NCI-H446 (cell line): ENCODE measurements at regions not wholly inside any gene's neighbourhood (a gene's known extent, or its start where the extent isn't known, plus 50 kb on each side); places are given as distances from the start of the nearest gene placed in this dataset.

Source experiments
- DNase-seq, 2 experiments: peaks; one replicate each; lab custom pipeline; 2025; lab: John Stamatoyannopoulos, UW

DNA sequence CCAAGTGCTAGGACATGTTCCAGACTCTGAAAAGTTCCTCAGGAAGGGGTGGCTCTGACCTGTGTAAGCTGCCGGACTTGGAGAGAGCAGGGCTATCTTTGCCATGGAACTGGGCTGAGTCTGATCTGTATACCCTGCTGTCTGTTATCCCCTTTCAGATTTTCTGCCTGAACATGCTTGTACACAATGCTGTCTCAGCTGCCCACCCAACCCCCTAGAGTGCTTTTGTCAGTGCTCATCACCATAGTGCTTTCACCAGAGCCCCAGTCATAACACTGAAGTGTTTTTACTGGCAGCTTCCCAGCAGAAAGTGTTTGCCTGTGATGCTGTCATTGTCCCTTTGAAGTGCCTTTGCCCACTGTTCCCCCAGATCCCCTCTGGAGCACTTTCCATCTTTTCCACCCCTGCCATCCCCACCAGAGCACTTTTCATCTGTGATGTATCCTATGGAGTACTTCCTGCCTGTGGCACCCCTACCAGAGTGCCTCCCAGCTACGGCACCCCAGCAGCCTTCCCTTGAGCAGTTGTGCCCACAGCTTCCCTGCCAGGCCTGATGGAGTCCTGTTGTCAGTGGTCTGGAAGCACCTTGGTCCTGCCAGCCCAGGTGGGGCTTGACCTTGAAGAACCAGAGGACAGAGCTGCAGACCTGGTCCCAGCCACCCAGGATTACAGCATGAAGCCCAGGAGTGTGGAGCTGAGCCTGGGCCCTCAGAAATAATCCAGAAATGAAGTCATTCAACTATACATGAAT is 397.7 kb downstream of the DIPK2A start:
- peak in 1 of 2 experiments; percentile 33 for DNase-seq

DNA sequence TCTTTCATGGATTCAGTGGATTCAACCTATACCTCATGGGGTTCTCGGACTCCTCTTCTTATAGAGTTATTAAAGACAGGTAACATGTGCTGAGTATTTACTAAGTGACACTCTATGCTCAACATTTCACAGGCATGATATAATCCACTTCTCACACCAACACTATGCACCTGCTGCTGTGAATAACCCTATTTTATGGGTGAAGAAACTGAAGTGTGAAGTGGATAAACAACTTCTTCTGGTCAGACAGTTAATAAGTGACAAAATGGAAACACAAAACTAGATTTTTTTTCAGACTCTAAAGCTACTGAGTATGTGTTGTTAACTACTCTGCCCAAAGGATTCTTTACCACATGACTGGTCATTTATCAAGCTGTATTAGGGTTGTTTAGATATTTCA is 403.5 kb downstream of the DIPK2A start:
- DNase-seq, result no peak

DNA sequence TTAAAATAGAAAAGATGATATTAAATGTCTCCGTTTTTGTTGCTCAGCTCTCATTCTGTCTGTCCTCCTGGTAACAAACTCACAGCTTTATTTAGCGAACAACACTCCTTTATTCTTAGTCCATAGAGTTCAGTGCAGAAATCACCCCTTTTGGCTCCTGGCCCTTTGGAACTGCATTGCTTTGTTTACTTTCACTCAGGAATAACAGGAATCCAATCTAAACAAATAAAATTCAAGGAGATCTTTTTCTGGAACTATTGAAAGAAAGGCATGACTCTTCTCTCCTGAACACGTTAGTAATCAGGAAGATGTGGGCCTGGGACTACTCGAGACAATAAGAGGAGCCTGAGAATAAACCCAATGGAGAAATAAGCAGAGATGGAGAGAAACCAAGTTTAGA is 409.2 kb downstream of the DIPK2A start:
- DNase-seq, result no peak

DNA sequence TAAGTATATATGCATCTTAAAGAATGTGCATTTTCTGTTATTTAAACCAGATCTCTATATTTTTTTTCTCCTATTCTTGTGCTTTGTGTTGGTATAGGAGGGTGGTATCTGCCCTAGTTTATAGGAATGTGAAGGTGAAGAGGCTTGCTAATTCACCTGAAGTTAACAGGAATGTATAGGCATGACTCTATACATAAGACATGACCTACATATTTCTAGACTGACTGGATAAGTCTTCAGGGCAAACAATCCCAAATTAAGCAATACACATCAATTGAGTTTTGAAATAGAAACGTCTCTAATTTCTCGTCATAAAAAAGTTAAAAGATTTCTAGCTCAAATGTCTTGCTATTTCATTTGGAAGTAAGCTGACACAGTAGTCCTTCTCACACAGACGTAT is 410.0 kb downstream of the DIPK2A start:
- DNase-seq, result no peak

DNA sequence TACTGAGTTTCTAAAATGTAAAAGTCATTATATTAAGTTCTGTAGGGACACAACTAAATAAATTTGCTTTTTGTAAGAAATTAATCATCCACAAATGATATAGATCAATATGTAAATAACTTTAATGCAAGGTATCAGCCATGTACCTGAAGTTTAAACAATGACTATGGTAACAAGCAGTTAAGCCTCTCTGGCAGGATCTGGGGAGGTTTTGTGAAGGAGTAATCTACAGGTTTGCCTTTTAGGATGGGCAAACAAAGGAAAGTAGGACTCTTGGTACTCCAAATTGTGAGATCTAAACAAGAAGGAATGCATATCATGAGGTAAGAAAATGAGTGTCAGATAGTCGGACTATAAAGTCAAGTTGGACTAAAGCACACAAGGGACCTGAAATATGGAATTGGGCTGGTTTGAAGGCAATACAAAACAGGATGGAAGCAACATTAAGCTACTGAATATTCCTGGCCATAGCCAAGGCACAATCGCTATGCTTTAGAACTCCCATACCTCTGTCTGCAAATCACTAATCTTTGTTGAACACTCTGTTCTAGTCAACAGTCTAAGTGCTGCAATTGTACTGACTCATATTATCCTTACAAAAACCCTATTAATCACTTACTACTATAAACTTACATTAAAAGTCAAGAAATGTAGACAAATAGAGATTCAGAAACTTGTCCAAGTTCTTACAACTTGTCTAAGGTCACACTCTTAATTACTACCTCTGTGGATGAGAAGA is 412.8 kb downstream of the DIPK2A start:
- no peak for DNase-seq

DNA sequence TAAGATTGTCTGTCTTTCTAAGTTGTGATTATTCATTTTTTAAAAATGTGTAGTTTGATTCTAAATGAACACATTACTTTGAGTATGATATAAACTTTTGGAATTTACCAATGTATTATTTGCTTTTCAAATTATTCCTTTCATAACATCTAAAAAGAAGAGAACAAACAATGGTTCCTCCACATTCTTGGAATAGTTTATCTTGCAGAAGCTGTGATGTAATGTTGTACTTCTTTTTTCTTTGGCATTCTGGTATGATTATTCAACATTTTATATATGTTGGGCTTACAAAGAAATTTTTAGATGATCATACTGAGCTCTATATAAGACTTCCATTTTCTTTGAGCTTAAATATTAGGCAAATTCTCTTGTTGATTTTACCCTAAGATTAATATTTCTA is 419.2 kb downstream of the DIPK2A start:
- no peak for DNase-seq

DNA sequence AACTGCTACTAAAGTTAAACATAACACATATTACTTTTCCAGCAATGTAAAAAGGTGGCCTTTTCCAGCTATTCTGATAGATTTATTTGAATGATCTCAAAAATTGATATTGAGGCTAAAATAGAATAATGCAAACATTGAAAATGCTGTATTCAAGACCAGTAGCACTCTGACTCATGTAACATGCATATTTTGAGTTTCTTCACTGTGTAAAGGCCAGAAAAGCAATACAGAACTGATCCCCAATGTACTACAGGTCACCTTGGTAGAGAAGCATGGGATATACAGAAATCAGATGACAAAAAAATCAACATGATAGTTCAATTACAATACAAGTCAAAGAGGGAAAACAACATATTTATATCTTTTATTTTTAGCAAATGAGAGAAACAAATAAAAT is 419.6 kb downstream of the DIPK2A start:
- DNase-seq, result no peak

DNA sequence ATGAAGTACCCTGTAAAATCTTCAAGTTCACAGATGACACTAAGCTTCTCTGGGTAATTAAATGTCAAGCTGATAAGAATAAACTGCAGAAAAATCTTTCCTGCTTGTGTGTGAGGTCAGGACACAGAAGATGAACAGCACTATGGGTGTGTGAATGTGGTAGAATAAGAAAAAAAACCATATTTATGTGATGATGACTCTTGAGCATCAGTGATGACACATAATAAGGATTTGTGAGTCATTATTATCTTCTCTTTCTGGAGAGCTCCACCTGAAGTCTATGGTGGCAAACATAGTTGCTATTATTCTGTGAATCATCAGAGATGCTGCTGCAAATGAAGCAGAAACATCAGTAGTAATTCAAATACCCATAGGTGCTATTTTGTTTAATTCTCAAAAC is 422.4 kb downstream of the DIPK2A start:
- no peak for DNase-seq

DNA sequence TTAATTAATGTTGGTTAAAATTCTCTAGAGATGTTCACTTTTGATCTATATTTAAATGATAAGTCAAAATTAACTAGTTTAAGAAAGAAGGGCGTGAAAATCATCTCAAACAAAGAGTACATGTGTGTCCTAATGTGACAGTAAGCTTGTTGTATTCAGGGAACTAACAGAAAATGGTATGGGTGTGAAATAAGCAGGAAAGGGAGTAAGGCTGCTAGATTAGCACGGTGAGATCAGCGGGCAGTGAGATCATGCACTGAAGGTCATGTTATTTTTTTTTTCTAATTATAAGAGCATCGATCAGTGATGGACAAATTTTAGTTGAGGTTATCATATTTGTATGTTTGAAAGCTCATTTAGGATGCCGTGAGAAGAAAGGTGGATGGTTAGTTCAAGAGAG is 430.8 kb downstream of the DIPK2A start:
- DNase-seq, result no peak

DNA sequence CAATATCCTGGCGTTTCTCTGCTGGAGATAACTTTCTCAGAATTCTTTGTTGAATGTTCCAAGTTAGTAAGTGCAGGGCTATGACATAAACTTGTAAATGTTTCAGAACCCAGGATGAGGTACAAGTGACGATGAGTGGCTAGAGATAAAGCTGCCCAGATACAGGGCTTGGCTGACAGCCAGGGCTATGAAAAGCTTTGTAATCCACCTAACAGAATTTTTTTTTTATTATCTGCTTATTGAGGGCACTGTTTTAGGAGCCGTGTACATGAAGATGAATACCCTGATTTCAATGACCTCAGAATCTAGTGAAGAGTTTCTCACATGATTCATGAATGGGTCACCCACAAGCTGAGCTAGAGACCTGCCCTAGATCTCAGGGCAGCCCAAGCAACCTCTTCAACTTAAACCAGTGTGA is 431.4 kb downstream of the DIPK2A start:
- DNase-seq, result no peak

DNA sequence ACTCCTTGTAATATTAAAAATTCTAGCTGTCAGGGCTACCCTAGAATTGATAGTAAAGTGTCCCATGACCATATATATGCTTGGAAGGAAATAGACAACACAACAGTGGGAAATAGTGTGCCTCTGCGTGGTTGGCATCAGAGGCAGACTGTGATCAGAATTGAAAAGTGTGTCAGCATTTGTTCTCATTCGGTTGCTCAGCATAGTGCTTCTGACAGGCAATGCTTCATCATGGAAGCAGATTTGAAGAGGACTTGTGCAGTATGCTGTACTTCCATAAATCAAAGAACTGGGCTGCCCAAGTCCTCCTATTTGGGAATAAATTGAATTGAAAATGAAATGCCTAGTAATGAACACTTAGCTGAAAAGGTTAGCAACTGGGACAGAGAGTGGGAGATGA is 435.7 kb downstream of the DIPK2A start:
- no peak for DNase-seq

DNA sequence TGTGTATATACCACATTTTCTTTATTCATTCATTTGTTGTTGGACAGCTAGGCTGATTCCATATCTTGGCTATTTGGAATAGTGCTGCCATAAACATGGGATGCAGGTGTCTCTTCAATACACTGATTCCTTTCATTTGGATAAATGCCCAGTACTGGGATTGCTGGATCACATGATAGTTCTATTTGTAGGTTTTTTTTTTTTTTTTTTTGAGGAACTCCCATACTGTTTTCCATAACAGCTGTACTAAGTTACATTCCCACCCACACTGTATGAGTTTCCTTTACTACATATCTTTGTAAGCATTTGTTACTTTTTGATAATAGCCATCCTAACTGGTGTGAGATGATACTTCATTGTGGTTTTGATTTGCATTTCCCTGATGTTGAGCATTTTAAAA is 437.7 kb downstream of the DIPK2A start:
- DNase-seq, result peak in 1 of 2 experiments; percentile 11

DNA sequence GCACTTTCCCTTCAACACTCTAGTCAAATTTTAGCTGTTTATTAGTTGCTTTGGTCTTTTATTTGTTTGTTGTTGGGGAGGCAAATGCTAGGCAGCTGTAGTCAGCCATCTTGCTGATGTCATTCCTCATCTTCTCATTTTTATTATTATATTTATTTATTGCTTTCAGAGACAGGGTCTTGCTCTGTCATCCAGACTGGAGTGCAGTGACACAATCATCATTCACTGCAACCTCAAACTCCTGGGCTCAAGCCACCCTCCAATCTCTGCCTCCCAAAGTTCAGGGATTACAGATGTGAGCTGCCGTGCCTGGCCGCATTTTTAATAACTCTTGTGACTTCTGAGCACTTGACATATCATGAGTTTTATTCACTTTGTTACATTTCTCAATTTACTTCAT is 441.4 kb downstream of the DIPK2A start:
- no peak for DNase-seq

DNA sequence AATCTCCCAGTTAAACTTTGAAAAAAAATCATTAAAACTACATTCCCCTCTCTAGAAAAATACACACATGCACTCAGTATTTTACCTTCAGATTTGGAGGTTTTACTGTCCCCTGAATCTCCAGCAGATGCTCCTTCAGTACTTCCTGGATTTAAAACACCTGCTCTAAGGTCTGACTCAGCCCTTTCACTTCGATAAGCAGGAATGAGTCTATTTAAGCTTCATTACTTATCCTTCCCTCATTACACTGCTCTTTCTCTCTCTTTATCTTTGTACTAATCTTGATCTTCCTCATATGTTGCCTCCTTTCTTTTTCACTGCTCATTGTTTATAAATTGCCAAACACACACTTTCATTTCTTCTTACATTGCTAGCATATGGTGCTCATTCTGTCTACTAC is 443.9 kb downstream of the DIPK2A start:
- DNase-seq, result no peak

DNA sequence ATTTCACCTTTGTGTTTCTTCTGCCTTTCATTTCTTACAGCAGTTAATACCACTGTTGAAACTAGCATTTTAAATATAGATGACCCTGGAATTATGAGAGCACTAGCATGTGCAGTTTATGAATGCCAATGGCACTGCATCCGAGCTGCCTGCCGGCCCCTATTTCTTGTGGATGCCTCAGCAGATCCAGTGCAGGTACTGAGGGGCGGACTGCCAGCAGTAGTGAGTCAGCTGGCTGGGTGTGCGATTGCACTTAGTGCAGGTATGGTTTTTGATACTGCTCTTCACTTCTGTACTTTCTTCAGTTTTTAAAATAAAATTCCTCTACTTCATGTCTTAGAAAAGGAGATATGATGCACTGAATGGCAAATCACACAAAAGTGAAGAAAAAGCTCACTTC is 453.0 kb downstream of the DIPK2A start:
- no peak for DNase-seq

DNA sequence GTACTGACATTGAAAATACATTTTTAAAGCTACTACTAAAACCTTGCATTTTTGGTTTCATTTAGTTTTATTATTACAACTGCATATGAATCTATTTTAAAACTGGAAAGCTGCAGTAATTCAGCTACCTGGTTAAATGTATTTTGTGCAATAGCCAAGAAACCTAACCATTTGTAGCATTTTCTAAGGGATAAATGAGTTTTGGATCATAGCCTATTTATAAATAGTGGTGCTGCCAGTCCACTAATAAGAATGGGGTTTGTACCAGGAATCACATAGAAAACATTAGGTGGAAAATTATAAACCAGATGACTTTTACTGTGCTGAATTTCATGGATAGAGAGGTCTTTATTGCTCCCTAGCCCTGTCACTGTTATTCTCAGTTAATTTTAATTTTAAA is 454.7 kb downstream of the DIPK2A start:
- no peak for DNase-seq

DNA sequence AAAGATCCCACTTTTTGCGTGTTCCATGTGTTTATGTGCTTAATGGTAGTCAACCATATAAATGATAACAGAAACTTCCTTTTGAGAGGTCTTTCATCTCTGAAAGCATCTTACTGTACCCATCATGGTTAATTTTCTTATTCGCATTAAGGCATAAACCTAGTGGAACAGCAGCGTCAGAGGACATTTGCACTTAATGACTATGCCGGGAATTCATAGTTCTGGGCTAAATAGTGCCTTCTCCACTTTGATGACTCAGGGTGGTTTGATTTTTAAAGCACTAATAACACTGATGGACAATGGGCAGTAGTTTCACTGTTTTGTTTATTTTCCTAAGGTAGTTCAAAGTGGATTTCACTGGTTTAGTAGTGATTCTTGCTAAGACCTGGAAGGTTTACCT is 455.3 kb downstream of the DIPK2A start:
- DNase-seq, result no peak

DNA sequence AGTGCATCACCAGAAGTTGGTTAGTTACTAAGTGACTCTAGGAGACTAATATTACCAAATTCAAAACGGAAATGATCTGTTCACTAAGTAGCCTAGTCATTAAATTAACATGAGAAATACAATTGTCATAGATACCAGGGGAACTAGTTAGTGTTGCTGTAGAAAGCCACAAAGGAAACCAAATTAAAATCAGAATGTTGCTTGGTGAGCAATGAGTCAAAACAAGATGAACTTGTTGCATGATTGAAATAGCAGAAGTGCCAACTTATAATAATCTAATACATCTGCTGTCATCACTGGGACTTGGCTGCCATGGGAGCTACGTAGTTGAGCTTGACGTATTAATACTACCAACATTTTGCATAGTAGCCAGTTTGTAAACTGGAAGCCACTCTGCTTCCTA is 458.1 kb downstream of the DIPK2A start:
- peak in 1 of 2 experiments; percentile 12 for DNase-seq

DNA sequence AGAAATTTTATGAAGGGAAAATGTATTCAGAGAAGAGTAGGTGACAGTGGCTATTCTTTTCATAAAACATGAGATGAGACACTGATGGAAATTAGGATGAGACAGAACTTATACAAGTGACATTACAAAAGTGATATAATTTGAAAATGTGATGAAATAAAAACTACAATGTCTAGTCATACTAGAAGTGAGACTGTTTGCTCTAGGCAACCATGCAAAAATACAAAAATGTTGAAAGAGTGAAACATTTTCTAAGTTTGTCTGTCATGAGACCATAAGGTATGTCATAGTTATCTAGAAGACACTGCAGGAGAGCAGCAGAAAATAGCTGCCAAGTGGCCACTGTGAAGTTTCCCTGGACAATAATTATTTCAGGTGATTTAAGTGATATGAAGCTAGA is 459.5 kb downstream of the DIPK2A start:
- DNase-seq, result no peak

DNA sequence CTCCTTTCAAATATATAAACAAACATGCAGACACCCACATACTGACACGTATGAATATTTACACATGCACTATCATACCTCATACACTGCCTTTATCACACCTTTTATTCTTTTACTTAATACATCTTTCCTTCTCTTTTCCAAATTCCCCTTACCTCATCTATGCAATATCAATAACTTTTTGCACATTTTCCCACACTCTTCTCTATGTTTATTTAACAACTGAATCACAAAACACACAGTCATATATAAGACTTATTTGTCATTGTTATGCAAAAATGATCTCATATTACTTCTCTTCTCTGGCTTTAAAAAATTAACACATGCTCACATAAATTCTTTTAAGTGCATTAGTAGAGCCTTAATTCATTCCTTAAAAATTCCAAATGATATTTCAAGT is 461.4 kb downstream of the DIPK2A start:
- DNase-seq, result no peak

DNA sequence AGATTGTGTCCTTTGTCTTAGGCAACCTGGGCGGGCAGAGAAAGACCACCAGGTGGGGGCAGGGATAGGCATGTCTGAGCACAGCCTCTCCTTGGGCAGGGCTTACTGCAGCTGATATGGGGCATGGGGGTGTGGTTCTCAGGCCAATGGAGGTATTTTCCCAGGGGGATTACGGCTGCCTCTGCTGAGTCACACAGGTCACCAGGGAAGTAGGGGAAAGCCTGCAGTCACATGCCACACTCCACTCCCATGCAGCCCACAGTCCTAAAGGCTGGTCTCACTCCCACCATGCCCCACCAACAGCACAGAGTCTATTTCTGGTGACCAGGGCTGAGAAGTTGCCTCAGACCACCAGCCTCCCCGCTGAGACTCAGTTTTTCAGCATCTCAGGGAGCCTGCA is 466.4 kb downstream of the DIPK2A start:
- DNase-seq, result no peak

DNA sequence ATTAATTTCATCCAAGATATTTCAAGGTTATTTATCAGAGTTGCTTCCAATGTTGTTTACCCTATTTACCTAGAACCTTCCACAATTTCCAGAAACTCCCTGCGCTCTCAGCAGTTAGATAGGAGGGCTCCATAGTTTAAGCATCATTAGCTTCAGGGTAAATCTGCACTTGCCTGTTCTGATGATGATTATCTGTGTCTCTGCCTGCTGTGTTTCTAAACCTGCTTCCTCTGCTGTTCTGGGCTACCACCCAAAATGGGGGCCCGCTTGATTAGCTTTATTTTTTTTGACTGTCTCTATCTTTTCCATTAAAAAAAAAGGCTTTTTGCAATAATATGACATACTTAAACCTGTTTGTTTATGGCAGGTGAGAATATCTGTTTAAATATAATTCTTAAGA is 472.4 kb downstream of the DIPK2A start:
- peak in 1 of 2 experiments; percentile 31 for DNase-seq

DNA sequence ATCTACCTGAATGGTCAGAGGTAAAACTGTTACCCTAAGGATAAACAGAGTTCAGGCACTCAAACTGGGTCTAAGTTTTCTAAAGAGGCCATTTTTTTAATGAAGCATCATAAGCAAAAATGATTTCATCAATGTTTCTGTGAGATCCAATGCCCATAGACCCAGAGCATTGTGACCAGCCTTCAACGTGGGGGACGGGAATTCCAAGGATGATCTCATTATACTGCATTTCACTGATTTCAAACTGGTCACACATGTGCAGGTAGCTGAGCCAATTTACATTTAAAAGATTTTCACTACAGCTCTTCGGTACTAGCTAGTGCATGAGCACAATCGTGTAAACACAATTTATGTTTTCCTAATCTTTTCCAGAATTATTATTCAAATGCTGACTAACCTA is 472.9 kb downstream of the DIPK2A start:
- DNase-seq, result no peak
